Skin of body (tissue), 1 donor: ENCODE measurements at regions not wholly inside any gene's neighbourhood (a gene's known extent, or its start where the extent isn't known, plus 50 kb on each side); places are given as distances from the start of the nearest gene placed in this dataset.

Experiments
- DNase-seq: peaks from one replicate; lab custom pipeline; 2025; lab: John Stamatoyannopoulos, UW

- DNase-seq: no peak
These were observed 83.7 kb upstream of the DUSP5 start for GRCh38 chr10:110413903-110414547.

GRCh38 chr10:110414548-110415309 is 83.0 kb upstream of the DUSP5 start:
- no peak for DNase-seq

DNA sequence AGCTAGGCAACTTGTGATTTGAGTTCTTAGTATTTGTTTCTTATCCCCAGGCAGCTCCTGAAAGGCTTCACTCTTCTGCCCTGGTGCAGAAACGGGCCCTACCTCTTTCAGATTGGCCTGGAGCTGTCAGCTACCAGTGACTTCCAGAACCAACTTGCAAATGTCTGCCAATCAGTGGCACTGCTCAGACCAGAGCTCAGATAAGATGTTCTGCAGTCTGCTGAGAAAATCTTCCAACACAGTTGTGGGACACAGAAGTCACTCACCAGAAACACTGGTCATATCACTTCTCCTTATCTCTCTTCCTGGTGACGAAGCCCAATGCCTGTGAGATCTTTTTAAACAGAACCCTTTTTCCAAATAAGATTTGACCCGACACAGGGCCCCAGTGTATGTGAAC is 81.9 kb upstream of the DUSP5 start:
- no peak for DNase-seq

DNA sequence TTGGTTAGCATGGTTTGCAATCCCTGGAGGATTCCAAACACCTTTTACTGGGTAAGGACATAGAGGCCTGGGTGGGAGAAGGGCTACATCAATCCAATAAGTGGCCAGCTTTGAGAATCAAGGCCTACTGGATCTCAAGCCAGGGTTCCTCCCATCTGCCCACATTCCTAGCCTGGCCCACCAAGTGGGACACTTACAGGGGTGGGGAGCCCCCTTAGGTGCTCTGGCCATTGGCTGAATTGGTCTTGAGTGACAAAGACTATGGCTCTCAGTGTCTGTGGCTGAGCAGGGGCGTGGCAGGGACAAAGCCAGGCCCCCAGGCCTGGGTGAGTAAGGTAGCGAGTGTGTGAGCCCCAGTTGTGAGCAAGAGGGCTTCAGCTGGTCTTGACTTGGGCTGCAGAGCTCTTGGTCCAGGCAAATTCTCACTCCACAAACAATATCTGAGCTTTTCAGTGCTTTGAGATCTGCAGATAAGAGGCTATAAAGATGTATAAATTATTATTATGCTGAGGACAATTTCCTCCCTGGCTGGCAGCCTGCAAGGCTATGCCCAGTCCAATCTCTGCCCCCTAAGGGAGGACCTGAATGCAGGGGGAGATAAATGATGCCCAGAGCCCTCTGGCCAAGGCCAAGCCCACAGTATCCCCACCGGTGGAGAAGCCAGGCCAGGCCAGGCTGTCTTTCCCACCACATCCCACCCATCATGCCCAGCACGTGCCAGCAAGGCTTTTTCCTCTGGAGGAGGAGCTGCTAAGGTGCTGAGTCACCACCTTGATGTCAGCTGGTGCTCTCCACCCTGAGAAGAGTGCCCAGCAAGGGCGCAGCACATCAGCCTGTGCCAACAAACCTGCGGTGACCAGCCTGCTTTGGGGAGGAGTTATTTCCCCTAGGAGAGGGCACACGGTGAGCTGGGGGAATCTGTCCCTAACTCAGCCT is 80.7 kb upstream of the DUSP5 start:
- DNase-seq: no peak

- DNase-seq: no peak
These were observed 79.5 kb upstream of the DUSP5 start for GRCh38 chr10:110418218-110418617.

- DNase-seq: no peak
These were observed 78.4 kb upstream of the DUSP5 start for GRCh38 chr10:110419265-110419664.

- DNase-seq: no peak
These were observed 77.1 kb upstream of the DUSP5 start for GRCh38 chr10:110420401-110421193.

GRCh38 chr10:110421512-110422138 is 76.1 kb upstream of the DUSP5 start:
- DNase-seq: no peak

DNA sequence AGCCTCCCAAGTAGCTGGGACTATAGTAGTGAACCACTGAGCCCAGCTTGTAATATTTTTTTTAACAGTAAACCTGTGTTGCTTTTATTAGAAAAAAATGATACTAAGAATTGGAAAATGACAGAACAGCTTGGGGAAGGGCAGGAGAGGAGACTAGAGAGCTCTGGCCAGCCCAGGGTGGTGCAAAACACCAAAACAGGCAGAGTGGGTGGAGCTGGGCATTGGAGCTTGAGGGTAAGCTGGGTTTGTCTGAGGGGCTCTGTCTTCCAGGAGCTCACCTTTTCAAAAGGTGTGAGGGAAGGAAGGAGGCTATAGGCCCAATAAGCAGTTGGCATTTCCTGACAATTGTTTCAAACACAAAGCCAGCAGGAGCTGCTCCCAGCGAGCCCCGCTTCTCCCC is 75.2 kb upstream of the DUSP5 start:
- DNase-seq: no peak

DNA sequence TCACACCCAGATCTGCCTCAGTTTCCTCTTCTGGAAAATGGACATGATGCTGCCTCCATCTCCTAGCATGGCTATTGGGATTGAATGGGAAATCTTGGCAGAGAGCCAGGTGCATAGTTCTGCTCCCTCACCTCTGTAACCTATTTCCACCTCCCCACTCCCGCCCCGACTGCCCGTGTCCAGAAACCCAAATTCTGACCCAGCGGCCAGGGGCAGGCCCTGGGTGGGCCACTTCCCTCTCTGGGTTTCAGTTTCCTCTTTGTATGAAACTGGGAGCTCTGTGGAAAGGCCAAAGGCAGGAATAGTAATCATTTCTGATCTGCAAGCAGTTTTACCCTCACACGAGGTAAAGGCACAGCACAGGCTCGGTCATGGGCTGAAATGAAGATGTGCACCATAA is 74.1 kb upstream of the DUSP5 start:
- DNase-seq: no peak

GRCh38 chr10:110425684-110426293 is 71.9 kb upstream of the DUSP5 start:
- no peak for DNase-seq

DNA sequence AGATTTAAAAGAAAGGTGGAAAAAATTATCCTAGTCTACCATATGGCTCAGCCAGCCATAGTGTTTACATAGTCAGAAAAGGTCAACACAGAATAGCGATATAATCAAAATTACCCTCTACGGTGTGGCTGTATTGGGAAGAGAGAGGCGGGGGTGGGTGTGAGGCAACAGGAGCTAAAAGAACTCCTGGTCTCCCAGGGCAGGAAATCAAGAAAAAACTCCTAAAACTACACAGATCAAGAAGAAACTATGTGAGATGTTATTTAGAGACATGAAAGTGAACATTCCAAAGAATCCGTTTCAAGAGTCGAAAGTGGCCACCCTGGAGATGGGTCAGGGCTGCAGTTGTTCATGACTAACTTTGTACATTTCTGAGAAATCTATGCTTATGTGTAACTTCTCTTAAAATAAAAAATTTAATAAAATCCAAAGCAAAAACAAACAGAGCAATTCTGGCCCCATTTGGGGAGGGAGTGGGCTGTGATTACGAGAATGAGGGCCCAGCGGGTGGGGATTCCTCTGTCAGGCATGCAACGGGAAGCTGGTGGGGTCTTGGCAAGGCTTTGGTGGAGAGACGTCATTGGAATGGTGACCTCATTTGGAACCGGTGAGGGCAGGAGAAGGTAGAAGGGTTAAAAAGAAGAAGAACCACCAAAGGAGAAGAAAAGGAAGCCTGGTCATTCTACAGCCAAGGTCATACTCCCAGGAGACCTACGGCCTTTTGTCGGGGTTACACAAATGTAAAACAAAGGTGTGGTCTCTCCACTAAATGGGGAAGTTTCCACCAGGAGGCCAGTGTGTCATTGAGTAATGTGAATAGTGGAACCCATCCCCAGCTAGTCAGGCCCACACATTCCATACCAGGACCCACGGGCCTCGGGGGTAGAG is 71.2 kb upstream of the DUSP5 start:
- no peak for DNase-seq

DNA sequence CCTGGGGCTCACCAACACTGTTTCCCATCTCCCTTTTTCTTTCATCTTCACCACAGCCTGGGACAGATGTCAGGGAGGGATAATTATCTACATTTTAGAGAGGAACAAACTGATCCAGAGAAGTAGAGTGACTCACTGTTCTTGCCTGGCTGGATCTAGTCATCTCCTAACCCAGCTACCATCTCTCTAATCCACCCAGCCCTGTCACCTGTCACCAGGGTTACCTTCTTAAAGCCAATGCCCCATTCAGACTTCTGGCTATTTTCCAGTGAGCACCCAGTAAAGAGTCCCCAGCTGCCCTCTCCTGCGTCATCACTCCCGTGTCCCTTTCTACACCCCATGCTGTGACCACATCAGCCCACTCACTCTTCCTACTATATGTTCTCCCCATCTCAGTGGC is 68.4 kb upstream of the DUSP5 start:
- no peak for DNase-seq

DNA sequence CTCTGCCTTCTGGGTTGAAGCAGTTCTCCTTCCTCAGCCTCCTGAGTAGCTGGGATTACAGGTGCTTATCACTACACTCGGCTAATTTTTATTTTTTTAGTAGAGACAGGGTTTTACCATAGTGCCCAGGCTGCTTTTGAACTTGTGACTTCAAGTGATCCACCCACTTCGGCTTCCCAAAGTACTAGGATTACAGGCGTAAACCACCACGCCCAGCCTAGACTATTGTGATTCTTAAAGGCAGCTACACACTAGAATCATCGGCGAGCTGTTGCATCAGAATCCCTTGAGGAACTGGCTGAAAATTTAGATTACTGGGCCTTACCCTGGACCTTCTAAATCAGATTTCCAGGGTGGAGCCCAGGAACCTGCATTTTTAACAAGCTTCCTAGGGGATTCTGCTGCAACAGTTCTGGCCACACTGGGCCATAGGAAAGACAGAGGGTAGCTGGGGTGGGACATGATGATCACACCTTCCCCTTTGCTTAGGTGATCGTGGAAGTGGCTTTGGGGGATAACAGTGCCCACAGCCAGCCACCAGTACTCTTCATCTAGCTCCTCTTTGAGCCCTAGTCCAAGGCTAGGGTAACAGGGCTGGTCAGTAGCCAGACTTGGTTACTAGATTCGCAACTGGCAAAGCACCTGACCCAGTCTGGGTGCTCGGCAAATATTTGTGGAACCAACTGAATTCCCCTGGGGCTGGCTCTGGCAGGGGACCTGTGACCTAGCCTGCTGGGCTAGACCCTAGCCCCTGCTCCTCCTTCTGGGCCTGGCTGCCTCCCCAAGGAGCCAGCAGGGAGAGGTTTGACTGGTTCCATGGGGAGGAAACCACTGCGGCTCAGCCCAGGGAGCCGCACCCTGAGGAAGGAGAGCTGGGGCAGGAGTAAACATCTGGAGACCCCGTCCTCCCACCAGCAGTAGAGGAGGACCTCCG is 67.1 kb upstream of the DUSP5 start:
- no peak for DNase-seq

GRCh38 chr10:110431659-110432058 is 66.0 kb upstream of the DUSP5 start:
- DNase-seq: no peak

DNA sequence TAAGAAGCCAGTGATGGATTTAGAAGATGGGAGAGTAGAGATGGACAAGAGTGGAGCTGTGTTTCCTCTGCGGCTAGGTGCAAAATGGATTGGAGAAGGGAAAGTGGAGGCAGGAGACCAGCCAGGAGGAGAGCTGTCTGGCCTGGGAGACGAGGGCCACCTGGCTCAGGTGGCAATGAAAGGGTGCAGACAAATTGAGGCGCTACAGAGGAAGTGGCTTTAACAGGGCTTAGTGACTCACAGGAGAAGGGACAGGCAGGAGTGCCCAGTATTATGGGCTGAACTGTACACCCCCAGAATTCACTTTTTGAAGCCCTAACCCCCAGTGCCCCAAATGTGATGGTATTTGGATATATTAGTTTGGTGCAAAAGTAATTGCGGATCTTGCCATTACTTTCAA is 65.6 kb upstream of the DUSP5 start:
- no peak for DNase-seq

- DNase-seq: no peak
These were observed 64.7 kb upstream of the DUSP5 start for GRCh38 chr10:110432814-110433565.

- DNase-seq: no peak
These were observed 64.0 kb upstream of the DUSP5 start for GRCh38 chr10:110433740-110434139.
